ENCODE measurements at regions not wholly inside any gene's neighbourhood (a gene's known extent, or its start where the extent isn't known, plus 50 kb on each side); places are given as distances from the start of the nearest gene placed in this dataset.

- Histone ChIP-seq H3K27me3 (no peaks in the 10 kb centered on the region), H3K36me3 (no peaks in the 10 kb centered on the region), H3K4me1 (peaks cover 2% of the 10 kb centered on the region; the same call in 1 of the 2 replicates), H3K4me3 (ENCODE audit: low read depth, low read length) (no peak overlapping the region), H3K9me3 (no peaks in the 10 kb centered on the region)
- no peak for TF ChIP-seq CTCF (IDR thresholded peaks at IDR 0.05; ENCODE audit: low read depth, low read length)
- no peak for DNase-seq
Measured at GRCh38 chr1:29646161-29646775, 409.9 kb downstream of the PTPRU start.

GRCh38 chr1:29645586-29645985 is 409.3 kb downstream of the PTPRU start:
- no peak for DNase-seq
- peaks cover 2% of the 10 kb centered on the region; the same call in 1 of the 2 replicates for H3K4me1 ChIP-seq
- H3K36me3 ChIP-seq, result no peaks in the 10 kb centered on the region
- no peak for TF ChIP-seq CTCF (IDR thresholded peaks at IDR 0.05; ENCODE audit: low read depth, low read length)
- no peaks in the 10 kb centered on the region for H3K9me3 ChIP-seq
- no peaks in the 10 kb centered on the region for H3K27me3 ChIP-seq
- no peak overlapping the region for H3K4me3 ChIP-seq (ENCODE audit: low read depth, low read length)

GRCh38 chr1:29644812-29645211 is 408.5 kb downstream of the PTPRU start:
- Histone ChIP-seq H3K4me3 (ENCODE audit: low read depth, low read length) (no peak overlapping the region), H3K36me3 (no peaks in the 10 kb centered on the region), H3K9me3 (no peaks in the 10 kb centered on the region), H3K27me3 (no peaks in the 10 kb centered on the region), H3K4me1 (peaks cover 2% of the 10 kb centered on the region; the same call in 1 of the 2 replicates)
- DNase-seq, result no peak
- no peak for TF ChIP-seq CTCF (IDR thresholded peaks at IDR 0.05; ENCODE audit: low read depth, low read length)

- no peak for DNase-seq
- Histone ChIP-seq H3K9me3 (no peaks in the 10 kb centered on the region), H3K4me1 (no peaks in the 10 kb centered on the region), H3K4me3 (ENCODE audit: low read depth, low read length) (no peak overlapping the region), H3K36me3 (no peaks in the 10 kb centered on the region), H3K27me3 (no peaks in the 10 kb centered on the region)
- TF ChIP-seq CTCF (IDR thresholded peaks at IDR 0.05; ENCODE audit: low read depth, low read length), result no peak
Measured at GRCh38 chr1:29643838-29644440, 407.6 kb downstream of the PTPRU start.

- Histone ChIP-seq H3K36me3 (no peaks in the 10 kb centered on the region), H3K4me1 (no peaks in the 10 kb centered on the region), H3K4me3 (ENCODE audit: low read depth, low read length) (no peak overlapping the region), H3K9me3 (no peaks in the 10 kb centered on the region), H3K27me3 (no peaks in the 10 kb centered on the region)
- no peak for TF ChIP-seq CTCF (IDR thresholded peaks at IDR 0.05; ENCODE audit: low read depth, low read length)
- no peak for DNase-seq
Measured at GRCh38 chr1:29643281-29643680, 407.0 kb downstream of the PTPRU start.

- no peaks in the 10 kb centered on the region for H3K36me3 ChIP-seq
- no peaks in the 10 kb centered on the region for H3K4me1 ChIP-seq
- H3K27me3 ChIP-seq, result no peaks in the 10 kb centered on the region
- DNase-seq, result no peak
- TF ChIP-seq CTCF (IDR thresholded peaks at IDR 0.05; ENCODE audit: low read depth, low read length), result no peak
- H3K4me3 ChIP-seq (ENCODE audit: low read depth, low read length), result no peak overlapping the region
- no peaks in the 10 kb centered on the region for H3K9me3 ChIP-seq
Measured at GRCh38 chr1:29642519-29642918, 406.2 kb downstream of the PTPRU start.
